HCT116 (cell line): ENCODE measurements at regions not wholly inside any gene's neighbourhood (a gene's known extent, or its start where the extent isn't known, plus 50 kb on each side); places are given as distances from the start of the nearest gene placed in this dataset.

ENCODE experiments used
- CEBPB ChIP-seq: IDR thresholded peaks from 2 replicates; pipeline ENCODE4 v1.6.1; 2012; ENCODE audit warnings: low read depth
- EZH2 ChIP-seq: fragments of 200-600 bp; sonication (generic); IDR thresholded peaks from 2 replicates; pipeline ENCODE4 v1.6.1; 2017; ENCODE audit warnings: antibody characterized with exemption, mixed run types
- EZH2phosphoT487 ChIP-seq: fragments of 200-600 bp; IDR thresholded peaks from 2 replicates; pipeline ENCODE4 v1.6.1; 2018; ENCODE audit warnings: antibody characterized with exemption, borderline replicate concordance
- JUND ChIP-seq: IDR thresholded peaks from 2 replicates; pipeline ENCODE4 v1.6.1; 2012
- POLR2A ChIP-seq: IDR thresholded peaks from 2 replicates; pipeline ENCODE4 v1.7.0; 2011; ENCODE audit warnings: borderline replicate concordance; ENCODE audit not compliant: insufficient read depth, insufficient read length; ENCODE audit errors: extremely low read depth
- POLR2AphosphoS5 ChIP-seq: IDR thresholded peaks from 2 replicates; pipeline ENCODE4 v1.6.1; 2011; ENCODE audit warnings: mild to moderate bottlenecking, low read depth, low read length, moderate library complexity
- RAD21 ChIP-seq: IDR thresholded peaks from 2 replicates; pipeline ENCODE4 v1.6.1; 2012; ENCODE audit warnings: low read depth, mild to moderate bottlenecking
- SRF ChIP-seq: IDR thresholded peaks from 2 replicates; pipeline ENCODE4 v1.6.1; 2012; ENCODE audit warnings: low read depth
- ZFX ChIP-seq: fragments of 450-650 bp; IDR thresholded peaks from 2 replicates; pipeline ENCODE4 v1.6.1; 2017
- ZNF274 ChIP-seq: fragments of 200-500 bp; sonication (Bioruptor generic); IDR thresholded peaks from 2 replicates; pipeline ENCODE4 v1.6.1; 2014; ENCODE audit warnings: mild to moderate bottlenecking, low read depth, low read length, inconsistent platforms
- TF ChIP-seq, protein P1 (sequence below), 3 experiments: fragments of 200-600 bp in 1 of 3; sonication (generic) in 1 of 3; IDR thresholded peaks in 2 of 3; conservative IDR thresholded peaks in 1 of 3; 2 replicates each; pipeline ENCODE4 v1.5.1; 2012 to 2017; ENCODE audit warnings: low read depth in 2 of 3, low read length in 2 of 3, antibody characterized with exemption in 1 of 3, borderline replicate concordance in 1 of 3, control low read depth in 1 of 3, mild to moderate bottlenecking in 1 of 3, mixed read lengths in 1 of 3, mixed run types in 1 of 3, moderate library complexity in 1 of 3; ENCODE audit not compliant: insufficient read depth in 1 of 3
- TF ChIP-seq, protein P2 (sequence below): IDR thresholded peaks from 2 replicates; pipeline ENCODE4 v1.6.1; 2012; ENCODE audit warnings: low read depth
- TF ChIP-seq, protein P3 (sequence below): IDR thresholded peaks from 2 replicates; pipeline ENCODE4 v1.6.1; 2012
- TF ChIP-seq, protein P4 (sequence below): IDR thresholded peaks from 2 replicates; pipeline ENCODE4 v1.6.1; 2011; ENCODE audit warnings: mild to moderate bottlenecking, low read length, moderate library complexity; ENCODE audit not compliant: insufficient replicate concordance; ENCODE audit errors: extremely low read depth

DNA sequence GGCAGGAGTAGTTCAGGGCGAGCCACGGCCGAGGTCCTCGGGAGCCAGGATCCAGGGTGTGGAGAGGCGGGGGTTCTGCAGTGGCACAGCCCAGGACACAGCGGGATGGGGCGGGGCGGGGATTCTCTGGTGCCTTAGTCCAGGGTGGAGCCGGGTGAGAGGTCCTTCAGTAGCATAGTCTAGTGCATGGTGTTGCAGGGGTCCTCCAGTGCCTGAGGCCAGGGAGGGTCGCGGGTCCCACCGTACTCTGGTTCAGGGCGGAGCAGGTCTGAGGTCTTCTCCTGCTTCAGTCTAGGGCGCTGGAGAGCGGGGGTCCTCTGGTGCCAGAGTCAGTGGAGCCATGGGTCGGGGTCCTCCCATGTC is 131.1 kb downstream of the CCDC74A start:
- no peak for TF ChIP-seq RAD21
- TF ChIP-seq, protein P1, sequence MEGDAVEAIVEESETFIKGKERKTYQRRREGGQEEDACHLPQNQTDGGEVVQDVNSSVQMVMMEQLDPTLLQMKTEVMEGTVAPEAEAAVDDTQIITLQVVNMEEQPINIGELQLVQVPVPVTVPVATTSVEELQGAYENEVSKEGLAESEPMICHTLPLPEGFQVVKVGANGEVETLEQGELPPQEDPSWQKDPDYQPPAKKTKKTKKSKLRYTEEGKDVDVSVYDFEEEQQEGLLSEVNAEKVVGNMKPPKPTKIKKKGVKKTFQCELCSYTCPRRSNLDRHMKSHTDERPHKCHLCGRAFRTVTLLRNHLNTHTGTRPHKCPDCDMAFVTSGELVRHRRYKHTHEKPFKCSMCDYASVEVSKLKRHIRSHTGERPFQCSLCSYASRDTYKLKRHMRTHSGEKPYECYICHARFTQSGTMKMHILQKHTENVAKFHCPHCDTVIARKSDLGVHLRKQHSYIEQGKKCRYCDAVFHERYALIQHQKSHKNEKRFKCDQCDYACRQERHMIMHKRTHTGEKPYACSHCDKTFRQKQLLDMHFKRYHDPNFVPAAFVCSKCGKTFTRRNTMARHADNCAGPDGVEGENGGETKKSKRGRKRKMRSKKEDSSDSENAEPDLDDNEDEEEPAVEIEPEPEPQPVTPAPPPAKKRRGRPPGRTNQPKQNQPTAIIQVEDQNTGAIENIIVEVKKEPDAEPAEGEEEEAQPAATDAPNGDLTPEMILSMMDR (IDR thresholded peaks at IDR 0.05 in 2 of 3, conservative IDR thresholded peaks at IDR 0.05 in 1 of 3; ENCODE audit: borderline replicate concordance in 1 of 3, insufficient read depth in 1 of 3, low read depth in 2 of 3, low read length in 2 of 3), result no peak
- no peak for TF ChIP-seq SRF
- no peak for TF ChIP-seq POLR2AphosphoS5
- TF ChIP-seq JUND, result no peak
- TF ChIP-seq, protein P2, sequence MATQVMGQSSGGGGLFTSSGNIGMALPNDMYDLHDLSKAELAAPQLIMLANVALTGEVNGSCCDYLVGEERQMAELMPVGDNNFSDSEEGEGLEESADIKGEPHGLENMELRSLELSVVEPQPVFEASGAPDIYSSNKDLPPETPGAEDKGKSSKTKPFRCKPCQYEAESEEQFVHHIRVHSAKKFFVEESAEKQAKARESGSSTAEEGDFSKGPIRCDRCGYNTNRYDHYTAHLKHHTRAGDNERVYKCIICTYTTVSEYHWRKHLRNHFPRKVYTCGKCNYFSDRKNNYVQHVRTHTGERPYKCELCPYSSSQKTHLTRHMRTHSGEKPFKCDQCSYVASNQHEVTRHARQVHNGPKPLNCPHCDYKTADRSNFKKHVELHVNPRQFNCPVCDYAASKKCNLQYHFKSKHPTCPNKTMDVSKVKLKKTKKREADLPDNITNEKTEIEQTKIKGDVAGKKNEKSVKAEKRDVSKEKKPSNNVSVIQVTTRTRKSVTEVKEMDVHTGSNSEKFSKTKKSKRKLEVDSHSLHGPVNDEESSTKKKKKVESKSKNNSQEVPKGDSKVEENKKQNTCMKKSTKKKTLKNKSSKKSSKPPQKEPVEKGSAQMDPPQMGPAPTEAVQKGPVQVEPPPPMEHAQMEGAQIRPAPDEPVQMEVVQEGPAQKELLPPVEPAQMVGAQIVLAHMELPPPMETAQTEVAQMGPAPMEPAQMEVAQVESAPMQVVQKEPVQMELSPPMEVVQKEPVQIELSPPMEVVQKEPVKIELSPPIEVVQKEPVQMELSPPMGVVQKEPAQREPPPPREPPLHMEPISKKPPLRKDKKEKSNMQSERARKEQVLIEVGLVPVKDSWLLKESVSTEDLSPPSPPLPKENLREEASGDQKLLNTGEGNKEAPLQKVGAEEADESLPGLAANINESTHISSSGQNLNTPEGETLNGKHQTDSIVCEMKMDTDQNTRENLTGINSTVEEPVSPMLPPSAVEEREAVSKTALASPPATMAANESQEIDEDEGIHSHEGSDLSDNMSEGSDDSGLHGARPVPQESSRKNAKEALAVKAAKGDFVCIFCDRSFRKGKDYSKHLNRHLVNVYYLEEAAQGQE, result no peak
- TF ChIP-seq CEBPB, result no peak
- no peak for TF ChIP-seq EZH2
- TF ChIP-seq POLR2A, result no peak
- TF ChIP-seq, protein P3, sequence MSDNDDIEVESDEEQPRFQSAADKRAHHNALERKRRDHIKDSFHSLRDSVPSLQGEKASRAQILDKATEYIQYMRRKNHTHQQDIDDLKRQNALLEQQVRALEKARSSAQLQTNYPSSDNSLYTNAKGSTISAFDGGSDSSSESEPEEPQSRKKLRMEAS, result no peak
- TF ChIP-seq EZH2phosphoT487, result no peak
- TF ChIP-seq, protein P4, sequence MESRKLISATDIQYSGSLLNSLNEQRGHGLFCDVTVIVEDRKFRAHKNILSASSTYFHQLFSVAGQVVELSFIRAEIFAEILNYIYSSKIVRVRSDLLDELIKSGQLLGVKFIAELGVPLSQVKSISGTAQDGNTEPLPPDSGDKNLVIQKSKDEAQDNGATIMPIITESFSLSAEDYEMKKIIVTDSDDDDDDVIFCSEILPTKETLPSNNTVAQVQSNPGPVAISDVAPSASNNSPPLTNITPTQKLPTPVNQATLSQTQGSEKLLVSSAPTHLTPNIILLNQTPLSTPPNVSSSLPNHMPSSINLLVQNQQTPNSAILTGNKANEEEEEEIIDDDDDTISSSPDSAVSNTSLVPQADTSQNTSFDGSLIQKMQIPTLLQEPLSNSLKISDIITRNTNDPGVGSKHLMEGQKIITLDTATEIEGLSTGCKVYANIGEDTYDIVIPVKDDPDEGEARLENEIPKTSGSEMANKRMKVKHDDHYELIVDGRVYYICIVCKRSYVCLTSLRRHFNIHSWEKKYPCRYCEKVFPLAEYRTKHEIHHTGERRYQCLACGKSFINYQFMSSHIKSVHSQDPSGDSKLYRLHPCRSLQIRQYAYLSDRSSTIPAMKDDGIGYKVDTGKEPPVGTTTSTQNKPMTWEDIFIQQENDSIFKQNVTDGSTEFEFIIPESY, result no peak
- TF ChIP-seq ZNF274, result no peak
- no peak for TF ChIP-seq ZFX
